HFF-Myc (cell line): ENCODE measurements at regions not wholly inside any gene's neighbourhood (a gene's known extent, or its start where the extent isn't known, plus 50 kb on each side); places are given as distances from the start of the nearest gene placed in this dataset.

Source experiments
- DNase-seq: peaks from one replicate; pipeline ENCODE4 v3.0.0-alpha.2; 2011; ENCODE audit warnings: low read depth; ENCODE audit errors: extremely low read depth
- H3K4me3 ChIP-seq: replicated peaks from 2 replicates; pipeline ENCODE4 v1.5.1; 2011; ENCODE audit warnings: low read depth, mild to moderate bottlenecking, control low read depth, low read length
- CTCF ChIP-seq: IDR thresholded peaks from 2 replicates; pipeline ENCODE4 v1.5.1; 2012; ENCODE audit warnings: mild to moderate bottlenecking, low read depth, low read length, control low read depth; ENCODE audit errors: missing control alignments

GRCh38 chr5:26828294-26828693 is 210.1 kb downstream of the CDH9 start:
- no peak for DNase-seq
- no peak overlapping the region for H3K4me3 ChIP-seq
- no peak for TF ChIP-seq CTCF

DNA sequence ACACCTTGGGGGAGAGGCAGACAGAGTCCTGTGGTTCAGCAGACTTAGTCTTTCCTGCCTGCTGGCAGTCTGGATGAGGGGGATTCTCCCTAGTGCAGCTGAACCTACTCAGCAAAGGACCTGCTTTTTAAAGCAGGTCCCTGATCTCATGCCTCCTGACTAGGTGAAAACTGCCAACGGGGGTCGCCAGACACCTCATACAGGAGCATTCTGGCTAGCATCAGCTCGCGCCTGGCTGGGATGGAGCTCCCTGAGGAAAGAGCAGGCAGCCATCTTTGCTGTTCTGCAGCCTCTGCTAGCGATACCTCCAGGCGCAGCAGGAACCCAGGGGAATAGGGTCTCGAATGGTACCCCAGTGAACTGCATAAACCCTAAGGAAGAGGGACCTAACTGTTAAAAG is 225.2 kb downstream of the CDH9 start:
- no peak overlapping the region for H3K4me3 ChIP-seq
- TF ChIP-seq CTCF = no peak
- DNase-seq = no peak

DNA sequence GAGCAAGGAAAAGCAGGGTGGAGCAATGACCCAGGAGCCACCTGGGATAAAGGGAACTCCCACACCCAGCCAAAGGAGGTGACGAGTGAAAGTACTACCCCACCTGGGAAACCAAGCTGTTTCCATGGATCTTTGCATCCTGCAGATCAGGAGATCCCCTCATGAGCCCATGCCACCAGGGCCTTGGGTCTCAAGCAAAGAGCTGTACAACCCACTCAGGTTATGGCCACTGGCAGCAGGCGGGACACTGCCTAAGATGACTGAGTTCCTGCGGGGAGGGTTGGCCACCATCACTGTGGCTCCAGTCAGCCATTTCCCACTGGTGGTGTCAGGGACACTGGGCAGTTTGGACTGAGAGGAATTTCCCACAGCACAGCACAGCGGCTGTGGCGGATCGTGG is 225.7 kb downstream of the CDH9 start:
- DNase-seq = no peak
- TF ChIP-seq CTCF = no peak
- H3K4me3 ChIP-seq = no peak overlapping the region

DNA sequence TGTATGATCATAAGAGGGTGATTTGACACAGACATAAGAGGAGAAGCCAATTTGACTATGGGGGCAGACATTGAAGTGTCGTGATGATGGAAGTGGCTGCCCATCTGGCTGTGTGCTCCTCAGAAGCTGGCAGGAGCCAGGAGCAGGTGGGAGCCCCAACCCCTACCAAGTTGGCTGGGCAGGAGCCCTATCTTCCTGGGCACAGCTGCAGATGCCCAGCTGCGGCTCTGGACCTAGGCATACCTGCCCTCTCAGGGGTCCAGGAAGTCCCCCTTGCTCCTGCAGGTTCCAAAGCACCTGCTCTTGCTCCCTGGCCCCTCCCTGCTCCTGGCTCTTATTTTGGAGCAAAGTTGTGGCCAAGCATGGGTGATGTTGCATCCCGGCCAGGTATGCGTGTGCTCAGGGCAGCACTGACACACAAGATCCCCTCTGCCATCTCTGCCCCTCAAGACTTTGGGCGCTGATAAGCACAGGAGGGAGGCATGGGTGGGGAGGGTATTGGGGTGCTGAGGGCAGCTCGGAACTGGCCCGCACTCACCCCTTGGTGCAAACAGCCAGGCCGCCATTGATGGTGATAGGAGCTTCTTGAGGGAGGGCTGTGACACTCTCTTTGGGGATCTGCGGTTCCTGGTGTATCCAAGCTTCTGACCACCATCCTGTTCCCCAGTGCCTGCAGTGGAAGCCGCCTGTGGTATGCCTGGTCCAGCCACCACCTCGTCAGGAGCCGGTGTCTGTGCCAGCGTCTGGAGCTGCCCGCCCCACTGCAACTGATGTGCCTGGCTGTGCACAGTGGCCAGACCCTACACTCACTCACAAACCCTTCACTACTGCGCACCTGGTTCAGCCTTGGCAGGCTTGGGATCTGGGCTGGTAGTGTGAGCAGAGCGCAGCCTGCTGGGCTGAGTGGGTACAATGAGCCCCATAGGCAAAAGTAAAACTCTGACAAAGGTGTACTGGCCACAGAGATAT is 230.9 kb downstream of the CDH9 start:
- TF ChIP-seq CTCF = no peak
- no peak for DNase-seq
- no peak overlapping the region for H3K4me3 ChIP-seq

GRCh38 chr5:26805076-26805475 is 233.3 kb downstream of the CDH9 start:
- TF ChIP-seq CTCF = no peak
- no peak for DNase-seq
- no peak overlapping the region for H3K4me3 ChIP-seq

GRCh38 chr5:26802944-26803343 is 235.4 kb downstream of the CDH9 start:
- TF ChIP-seq CTCF = no peak
- no peak overlapping the region for H3K4me3 ChIP-seq
- no peak for DNase-seq
